ENCODE measurements at regions not wholly inside any gene's neighbourhood (a gene's known extent, or its start where the extent isn't known, plus 50 kb on each side); places are given as distances from the start of the nearest gene placed in this dataset.
"Not testable (repeated sequence)": the region's sequence is repeated elsewhere in the genome, so short reads cannot be mapped to it uniquely, and the experiment has no call there.

GRCh38 chr5:57680686-57681085 lies 198.1 kb upstream of the ACTBL2 start:
- DNase-seq (ENCODE audit: low read depth in 2 of 2): no peak

- no peak for DNase-seq (ENCODE audit: low read depth in 2 of 2)
Measured at GRCh38 chr5:57677235-57677634, 194.6 kb upstream of the ACTBL2 start.

GRCh38 chr5:57676222-57677098 lies 193.8 kb upstream of the ACTBL2 start:
- no peak for DNase-seq (ENCODE audit: low read depth in 2 of 2)

- no peak for DNase-seq (ENCODE audit: low read depth in 2 of 2)
Measured at GRCh38 chr5:57675236-57675635, 192.6 kb upstream of the ACTBL2 start.

GRCh38 chr5:57671371-57671770 lies 188.8 kb upstream of the ACTBL2 start:
- no peak for DNase-seq (ENCODE audit: low read depth in 2 of 2)

GRCh38 chr5:57666582-57666981 lies 184.0 kb upstream of the ACTBL2 start:
- DNase-seq (ENCODE audit: low read depth in 2 of 2): no peak

GRCh38 chr5:57665146-57665936 lies 182.7 kb upstream of the ACTBL2 start:
- DNase-seq (ENCODE audit: low read depth in 2 of 2): no peak

GRCh38 chr5:57664700-57665099 lies 182.1 kb upstream of the ACTBL2 start:
- DNase-seq (ENCODE audit: low read depth in 2 of 2): no peak

GRCh38 chr5:57663466-57663865 lies 180.9 kb upstream of the ACTBL2 start:
- DNase-seq (ENCODE audit: low read depth in 2 of 2): no peak

- no peak for DNase-seq (ENCODE audit: low read depth in 2 of 2)
Measured at GRCh38 chr5:57662991-57663390, 180.4 kb upstream of the ACTBL2 start.

- DNase-seq (ENCODE audit: low read depth in 2 of 2): no peak
Measured at GRCh38 chr5:57659886-57660285, 177.3 kb upstream of the ACTBL2 start.

- no peak for DNase-seq (ENCODE audit: low read depth in 2 of 2)
Measured at GRCh38 chr5:57658018-57658417, 175.4 kb upstream of the ACTBL2 start.

- DNase-seq (ENCODE audit: low read depth in 2 of 2): no peak
Measured at GRCh38 chr5:57655228-57655627, 172.6 kb upstream of the ACTBL2 start.

- no peak for DNase-seq (ENCODE audit: low read depth in 2 of 2)
Measured at GRCh38 chr5:57653636-57654290, 171.2 kb upstream of the ACTBL2 start.

GRCh38 chr5:57651127-57651526 lies 168.5 kb upstream of the ACTBL2 start:
- DNase-seq (ENCODE audit: low read depth in 2 of 2): no peak

GRCh38 chr5:57650360-57651069 lies 167.9 kb upstream of the ACTBL2 start:
- peak; percentile 27 to 36 for DNase-seq (ENCODE audit: low read depth in 2 of 2)

- no peak for DNase-seq (ENCODE audit: low read depth in 2 of 2)
Measured at GRCh38 chr5:57642698-57643097, 160.1 kb upstream of the ACTBL2 start.

- no peak for DNase-seq (ENCODE audit: low read depth in 2 of 2)
Measured at GRCh38 chr5:57642066-57642465, 159.5 kb upstream of the ACTBL2 start.

GRCh38 chr5:57635146-57635777 lies 152.7 kb upstream of the ACTBL2 start:
- no peak for DNase-seq (ENCODE audit: low read depth in 2 of 2)

GRCh38 chr5:57632937-57633336 lies 150.3 kb upstream of the ACTBL2 start:
- no peak for DNase-seq (ENCODE audit: low read depth in 2 of 2)

GRCh38 chr5:57631139-57631538 lies 148.5 kb upstream of the ACTBL2 start:
- not testable (repeated sequence) for DNase-seq (ENCODE audit: low read depth in 2 of 2)
